B cell (primary cell): ENCODE measurements at regions not wholly inside any gene's neighbourhood (a gene's known extent, or its start where the extent isn't known, plus 50 kb on each side); places are given as distances from the start of the nearest gene placed in this dataset.

Experiments
- ATAC-seq: fragments of 200-7000 bp; cut with Tn5 transposase; one replicate; pipeline ENCODE4 v1.10.0; 2021; ENCODE audit warnings: low read depth, mild to moderate bottlenecking, moderate number of reproducible peaks, moderate library complexity
- CTCF ChIA-PET: fragments of 350-600 bp; sonication (Branson Sonifier 250); formaldehyde crosslinking; loops from one replicate; lab custom pipeline; 2021; ENCODE audit warnings: antibody characterized with exemption, inconsistent platforms; lab: Charles Lee
- POLR2A ChIA-PET: fragments of 350-600 bp; sonication (Branson Sonifier 250); formaldehyde crosslinking; loops from one replicate; lab custom pipeline; 2021; ENCODE audit warnings: antibody characterized with exemption; lab: Charles Lee
- DNase-seq: peaks from one replicate; pipeline ENCODE4 v3.0.0; 2013
- H2AFZ ChIP-seq: 2 replicates; pipeline ENCODE4 v1.6.1; 2012; ENCODE audit warnings: mild to moderate bottlenecking, low read depth, low read length; ENCODE audit not compliant: insufficient read depth, poor library complexity, severe bottlenecking
- H3K27ac ChIP-seq, 2 donors: 1 replicate in 1 of 2; 2 replicates in 1 of 2; pipeline ENCODE4 v1.5.1; 2012 to 2013; ENCODE audit warnings: low read length in 2 of 2, mild to moderate bottlenecking in 2 of 2, moderate library complexity in 1 of 2
- H3K27me3 ChIP-seq, 4 experiments: fragments of 200-600 bp in 1 of 4; sonication (generic) in 1 of 4; replicated peaks in 1 of 4; 1 replicate in 2 of 4; 2 replicates in 2 of 4; pipeline versions ENCODE4 v1.6.1 to v1.7.0; 2013 to 2016; ENCODE audit warnings: low read length in 3 of 4, mild to moderate bottlenecking in 2 of 4, mixed read lengths in 1 of 4, moderate library complexity in 1 of 4; ENCODE audit not compliant: insufficient read depth in 4 of 4, control insufficient read depth in 3 of 4; ENCODE audit errors: control extremely low read depth in 1 of 4
- H3K36me3 ChIP-seq, 2 experiments: replicated peaks in 1 of 2; 1 replicate in 1 of 2; 2 replicates in 1 of 2; pipeline versions ENCODE4 v1.6.1 to v1.7.1; 2013; ENCODE audit warnings: low read length in 1 of 2; ENCODE audit not compliant: insufficient read depth in 2 of 2, control insufficient read depth in 1 of 2; ENCODE audit errors: control extremely low read depth in 1 of 2, extremely low read depth in 1 of 2
- H3K4me1 ChIP-seq, 2 donors: fragments of 200-600 bp in 1 of 2; sonication (generic) in 1 of 2; 1 replicate in 1 of 2; 2 replicates in 1 of 2; pipeline versions ENCODE4 v1.5.1 to v1.6.1; 2013 to 2017; ENCODE audit warnings: low read length in 2 of 2; ENCODE audit not compliant: control insufficient read depth in 2 of 2, insufficient read depth in 2 of 2
- H3K4me2 ChIP-seq: replicated peaks from 2 replicates; pipeline ENCODE3; 2012; ENCODE audit warnings: mild to moderate bottlenecking, low read depth, low read length; ENCODE audit not compliant: poor library complexity, severe bottlenecking
- H3K4me3 ChIP-seq, 5 experiments: fragments of 200-600 bp in 1 of 5; sonication (generic) in 1 of 5; 1 replicate in 3 of 5; 2 replicates in 2 of 5; pipeline versions ENCODE4 v1.5.1 to v1.7.0; 2011 to 2016; ENCODE audit warnings: low read length in 4 of 5, mild to moderate bottlenecking in 4 of 5, low read depth in 2 of 5, control low read depth in 1 of 5, moderate library complexity in 1 of 5; ENCODE audit not compliant: insufficient read depth in 1 of 5; ENCODE audit errors: control extremely low read depth in 1 of 5, extremely low read depth in 1 of 5
- H3K79me2 ChIP-seq: fragments of 200-600 bp; sonication (generic); one replicate; pipeline ENCODE4 v1.6.0; 2016; ENCODE audit warnings: low read length; ENCODE audit not compliant: control insufficient read depth, insufficient read depth
- H3K9ac ChIP-seq: fragments of 200-600 bp; sonication (generic); 2 replicates; pipeline ENCODE4 v1.6.1; 2017; ENCODE audit warnings: mild to moderate bottlenecking, low read length, moderate library complexity
- H3K9me3 ChIP-seq, 3 donors: one replicate each; pipeline versions ENCODE4 v1.6.1 to v1.7.1; 2013; ENCODE audit warnings: low read length in 2 of 3; ENCODE audit not compliant: control insufficient read depth in 2 of 3, insufficient read depth in 1 of 3; ENCODE audit errors: control extremely low read depth in 1 of 3
- H4K20me1 ChIP-seq: 2 replicates; pipeline ENCODE4 v1.6.0; 2012; ENCODE audit warnings: mild to moderate bottlenecking, low read length; ENCODE audit not compliant: insufficient read depth, control insufficient read depth, poor library complexity, severe bottlenecking
- H3K27ac Mint-ChIP-seq: one replicate; pipeline ENCODE4 v1.8.0; 2021; ENCODE audit warnings: mixed read lengths
- H3K27me3 Mint-ChIP-seq: one replicate; pipeline ENCODE4 v1.8.0; 2021; ENCODE audit warnings: mixed read lengths
- H3K4me1 Mint-ChIP-seq: one replicate; pipeline ENCODE4 v1.8.0; 2021; ENCODE audit warnings: mixed read lengths
- H3K4me3 Mint-ChIP-seq: one replicate; pipeline ENCODE4 v1.8.0; 2021; ENCODE audit warnings: mixed read lengths
- H3K9me3 Mint-ChIP-seq: one replicate; pipeline ENCODE4 v1.8.0; 2022; ENCODE audit warnings: mixed read lengths; ENCODE audit not compliant: insufficient read depth
- EZH2 ChIP-seq: IDR thresholded peaks from 2 replicates; pipeline ENCODE4 v1.6.1; 2012; ENCODE audit warnings: borderline replicate concordance, low read depth, mild to moderate bottlenecking, moderate library complexity, low read length; ENCODE audit not compliant: insufficient read depth, poor library complexity, severe bottlenecking
- WGBS: methylation state at CpG from one replicate; pipeline ENCODE4 v1.1.5; 2013; ENCODE audit warnings: missing lambda C conversion rate; ENCODE audit not compliant: insufficient coverage; 5-methylcytosine and 5-hydroxymethylcytosine counted together
- intact Hi-C: fragments of 100-400 bp; cut with micrococcal nuclease; formaldehyde crosslinking; loops from one replicate; pipeline ENCODE4 v1.10.0; 2022
- TF ChIP-seq, protein P1 (sequence below): fragments of 200-600 bp; IDR thresholded peaks from one replicate; pipeline ENCODE4 v1.8.0; 2022; ENCODE audit warnings: antibody characterized with exemption, mild to moderate bottlenecking

DNA sequence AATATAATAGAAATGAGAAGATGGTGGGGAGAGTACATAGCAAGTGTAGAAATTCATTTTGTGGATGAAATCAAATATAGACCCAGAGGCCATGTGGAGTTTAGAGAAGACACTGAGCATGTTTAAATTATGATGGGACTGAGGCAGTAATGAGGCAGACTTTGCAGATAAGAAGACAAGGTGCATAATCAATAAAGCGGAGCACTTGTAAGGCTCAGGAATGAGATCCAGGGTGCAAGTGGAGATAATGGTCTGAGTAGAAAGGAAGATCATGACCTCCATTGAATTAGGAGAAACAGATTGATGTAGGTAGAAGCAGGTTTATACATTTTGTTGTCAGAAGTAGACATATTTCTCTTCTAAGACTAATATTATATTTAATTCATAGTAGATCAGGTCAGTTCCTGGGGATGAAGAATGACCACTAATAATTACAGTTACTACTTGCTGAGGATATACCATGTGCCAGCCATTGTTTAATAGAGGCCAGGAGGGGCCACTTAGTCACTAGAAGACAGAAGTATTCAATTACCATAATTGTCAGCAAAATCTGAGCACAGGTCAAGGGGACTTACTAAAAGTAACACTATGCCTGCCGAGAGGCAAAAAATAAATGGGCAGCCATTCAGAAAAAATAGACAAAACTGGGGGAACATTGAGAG lies 479.8 kb downstream of the DNAH5 start:
- Histone ChIP-seq H2AFZ (no peak overlapping the region), H3K27ac (no peak overlapping the region), H3K36me3 (no peaks in the 10 kb centered on the region), H3K4me1 (no peaks in the 10 kb centered on the region), H3K27me3 (no peaks in the 10 kb centered on the region), H3K4me2 (no peak overlapping the region), H3K9me3 (no peaks in the 10 kb centered on the region), H3K79me2 (no peaks in the 10 kb centered on the region), H3K4me3 (no peak overlapping the region), H4K20me1 (no peaks in the 10 kb centered on the region), H3K9ac (no peak overlapping the region)
- Mint-ChIP-seq H3K4me1 (no peaks in the 10 kb centered on the region), H3K27ac (no peak overlapping the region), H3K9me3 (peaks cover 4% of the 10 kb centered on the region), H3K27me3 (no peaks in the 10 kb centered on the region), H3K4me3 (no peak overlapping the region)
- DNase-seq (no peak), ATAC-seq (no peak)
- TF ChIP-seq, protein P1, sequence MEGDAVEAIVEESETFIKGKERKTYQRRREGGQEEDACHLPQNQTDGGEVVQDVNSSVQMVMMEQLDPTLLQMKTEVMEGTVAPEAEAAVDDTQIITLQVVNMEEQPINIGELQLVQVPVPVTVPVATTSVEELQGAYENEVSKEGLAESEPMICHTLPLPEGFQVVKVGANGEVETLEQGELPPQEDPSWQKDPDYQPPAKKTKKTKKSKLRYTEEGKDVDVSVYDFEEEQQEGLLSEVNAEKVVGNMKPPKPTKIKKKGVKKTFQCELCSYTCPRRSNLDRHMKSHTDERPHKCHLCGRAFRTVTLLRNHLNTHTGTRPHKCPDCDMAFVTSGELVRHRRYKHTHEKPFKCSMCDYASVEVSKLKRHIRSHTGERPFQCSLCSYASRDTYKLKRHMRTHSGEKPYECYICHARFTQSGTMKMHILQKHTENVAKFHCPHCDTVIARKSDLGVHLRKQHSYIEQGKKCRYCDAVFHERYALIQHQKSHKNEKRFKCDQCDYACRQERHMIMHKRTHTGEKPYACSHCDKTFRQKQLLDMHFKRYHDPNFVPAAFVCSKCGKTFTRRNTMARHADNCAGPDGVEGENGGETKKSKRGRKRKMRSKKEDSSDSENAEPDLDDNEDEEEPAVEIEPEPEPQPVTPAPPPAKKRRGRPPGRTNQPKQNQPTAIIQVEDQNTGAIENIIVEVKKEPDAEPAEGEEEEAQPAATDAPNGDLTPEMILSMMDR = no peak
- no peak for TF ChIP-seq EZH2
- 100% methylated on average over 1 of the region's 2 CpGs for WGBS
- CTCF ChIA-PET = no interaction called here
- intact Hi-C loops = no loop called here
- POLR2A ChIA-PET = no interaction called here

DNA sequence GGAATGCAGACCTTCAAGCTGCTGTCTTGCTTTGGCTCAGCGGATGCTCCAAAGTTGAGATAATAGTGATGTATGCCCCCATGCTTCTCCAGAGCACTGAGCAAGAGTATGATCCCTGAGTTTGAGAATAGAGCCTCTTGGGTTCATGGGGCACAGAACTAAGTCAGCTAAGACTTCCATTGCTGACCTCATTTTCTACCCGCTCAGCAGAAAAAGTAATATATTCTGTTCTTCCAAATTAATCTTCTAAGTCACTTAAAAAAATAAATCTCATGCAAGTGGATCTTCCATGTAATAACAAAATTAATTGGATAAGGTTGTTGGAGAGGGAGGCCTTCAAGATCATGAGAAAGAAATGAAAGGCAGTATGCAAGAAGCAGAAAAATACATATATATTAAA lies 483.9 kb downstream of the DNAH5 start:
- no peak overlapping the region for H3K4me3 Mint-ChIP-seq
- 100% methylated on average over 1 of the region's 2 CpGs for WGBS
- DNase-seq = no peak
- H3K4me2 ChIP-seq = no peak overlapping the region
- no peak overlapping the region for H3K9ac ChIP-seq
- TF ChIP-seq, protein P1 = no peak
- TF ChIP-seq EZH2 = no peak
- H3K4me3 ChIP-seq = no peak overlapping the region
- ChIA-PET CTCF (no interaction called here), POLR2A (no interaction called here)
- no peaks in the 10 kb centered on the region for H3K4me1 ChIP-seq
- ATAC-seq = no peak
- peaks cover 4% of the 10 kb centered on the region for H3K9me3 Mint-ChIP-seq
- no peaks in the 10 kb centered on the region for H3K27me3 Mint-ChIP-seq
- H3K27ac Mint-ChIP-seq = no peak overlapping the region
- H2AFZ ChIP-seq = no peak overlapping the region
- no peaks in the 10 kb centered on the region for H3K4me1 Mint-ChIP-seq
- H3K27ac ChIP-seq = no peak overlapping the region
- no peaks in the 10 kb centered on the region for H3K79me2 ChIP-seq
- H3K9me3 ChIP-seq = no peaks in the 10 kb centered on the region
- H3K27me3 ChIP-seq = no peaks in the 10 kb centered on the region
- no peaks in the 10 kb centered on the region for H4K20me1 ChIP-seq
- no peaks in the 10 kb centered on the region for H3K36me3 ChIP-seq
- intact Hi-C loops = no loop called here
